GM19467 (cell line): ENCODE measurements at regions not wholly inside any gene's neighbourhood (a gene's known extent, or its start where the extent isn't known, plus 50 kb on each side); places are given as distances from the start of the nearest gene placed in this dataset.
"Not testable (repeated sequence)": the region's sequence is repeated elsewhere in the genome, so short reads cannot be mapped to it uniquely, and the experiment has no call there.

Experiments
- ATAC-seq: cut with Tn5 transposase; IDR thresholded peaks from one replicate; pipeline ENCODE4 v1.9.1; 2021; ENCODE audit warnings: mild to moderate bottlenecking, moderate library complexity; ENCODE audit not compliant: unreplicated experiment

GRCh38 chr5:160479220-160479619 lies 57.6 kb downstream of the PTTG1 start:
- no peak for ATAC-seq

GRCh38 chr5:160479926-160480325 lies 58.3 kb downstream of the PTTG1 start:
- ATAC-seq: no peak

GRCh38 chr5:160480652-160481051 lies 59.0 kb downstream of the PTTG1 start:
- ATAC-seq: no peak

- no peak for ATAC-seq
Measured at GRCh38 chr5:160484678-160485077, 63.0 kb downstream of the PTTG1 start.

GRCh38 chr5:160485364-160485969 lies 63.8 kb downstream of the PTTG1 start:
- ATAC-seq: no peak

GRCh38 chr5:160486573-160486972 lies 64.9 kb downstream of the PTTG1 start:
- ATAC-seq: peak; percentile 61

- no peak for ATAC-seq
Measured at GRCh38 chr5:160488394-160489325, 67.0 kb downstream of the PTTG1 start.

GRCh38 chr5:160491438-160491837 lies 69.8 kb downstream of the PTTG1 start:
- ATAC-seq: no peak

- ATAC-seq: no peak
Measured at GRCh38 chr5:160492565-160492964, 70.9 kb downstream of the PTTG1 start.

GRCh38 chr5:160493806-160494338 lies 72.2 kb downstream of the PTTG1 start:
- ATAC-seq: no peak

- no peak for ATAC-seq
Measured at GRCh38 chr5:160494451-160494850, 72.8 kb downstream of the PTTG1 start.

GRCh38 chr5:160496334-160496733 lies 74.7 kb downstream of the PTTG1 start:
- ATAC-seq: no peak

- no peak for ATAC-seq
Measured at GRCh38 chr5:160496784-160497183, 75.1 kb downstream of the PTTG1 start.

GRCh38 chr5:160497878-160498277 lies 76.2 kb downstream of the PTTG1 start:
- no peak for ATAC-seq

- not testable (repeated sequence) for ATAC-seq
Measured at GRCh38 chr5:160498441-160499043, 76.9 kb downstream of the PTTG1 start.

- no peak for ATAC-seq
Measured at GRCh38 chr5:160500786-160501779, 79.4 kb downstream of the PTTG1 start.

GRCh38 chr5:160504906-160505305 lies 83.3 kb downstream of the PTTG1 start:
- ATAC-seq: no peak

GRCh38 chr5:160506006-160507004 lies 84.7 kb downstream of the PTTG1 start:
- ATAC-seq: peak; percentile 86

GRCh38 chr5:160507221-160507721 lies 85.6 kb downstream of the PTTG1 start:
- no peak for ATAC-seq
